Loucy (cell line): ENCODE measurements at regions not wholly inside any gene's neighbourhood (a gene's known extent, or its start where the extent isn't known, plus 50 kb on each side); places are given as distances from the start of the nearest gene placed in this dataset.
"Not testable (repeated sequence)": the region's sequence is repeated elsewhere in the genome, so short reads cannot be mapped to it uniquely, and the experiment has no call there.

Source experiments
- H2AFZ ChIP-seq: fragments of 200-600 bp; sonication (generic); 2 replicates; pipeline ENCODE4 v1.6.0; 2016; ENCODE audit warnings: antibody characterized with exemption, mild to moderate bottlenecking, low read length, moderate library complexity
- H3F3A ChIP-seq: fragments of 200-600 bp; 2 replicates; pipeline ENCODE4 v1.6.0; 2016; ENCODE audit warnings: antibody characterized with exemption, low read depth, mild to moderate bottlenecking
- H3K27me3 ChIP-seq: fragments of 200-600 bp; sonication (generic); 2 replicates; pipeline ENCODE4 v1.6.1; 2014; ENCODE audit warnings: low read length, mild to moderate bottlenecking; ENCODE audit not compliant: insufficient read depth, poor library complexity, severe bottlenecking
- H3K36me3 ChIP-seq: fragments of 200-600 bp; sonication (generic); 2 replicates; pipeline ENCODE4 v1.6.1; 2016; ENCODE audit warnings: low read length; ENCODE audit not compliant: insufficient read depth
- H3K4me1 ChIP-seq: fragments of 200-600 bp; sonication (generic); 2 replicates; pipeline ENCODE4 v1.5.1; 2014; ENCODE audit warnings: low read length, mild to moderate bottlenecking; ENCODE audit not compliant: insufficient read depth, poor library complexity, severe bottlenecking
- H3K4me2 ChIP-seq: fragments of 200-600 bp; sonication (generic); 2 replicates; pipeline ENCODE4 v1.6.0; 2014; ENCODE audit warnings: antibody characterized with exemption, low read length, low read depth, mild to moderate bottlenecking; ENCODE audit not compliant: poor library complexity, severe bottlenecking
- H3K4me3 ChIP-seq: fragments of 200-600 bp; sonication (generic); 2 replicates; pipeline ENCODE4 v1.5.1; 2014; ENCODE audit warnings: low read length, mild to moderate bottlenecking, mixed read lengths; ENCODE audit not compliant: poor library complexity, severe bottlenecking
- H3K79me2 ChIP-seq: fragments of 200-600 bp; sonication (generic); 2 replicates; pipeline ENCODE4 v1.6.1; 2014; ENCODE audit warnings: low read length; ENCODE audit not compliant: insufficient read depth
- H3K9ac ChIP-seq: fragments of 200-600 bp; sonication (generic); 2 replicates; pipeline ENCODE4 v1.6.0; 2014; ENCODE audit warnings: mild to moderate bottlenecking, low read depth, low read length, moderate library complexity; ENCODE audit not compliant: poor library complexity, severe bottlenecking
- H3K9me2 ChIP-seq: fragments of 200-600 bp; sonication (generic); replicated peaks from 2 replicates; pipeline ENCODE4 v1.6.1; 2016; ENCODE audit warnings: low read depth, low read length, mixed read lengths
- H3K9me3 ChIP-seq: fragments of 200-600 bp; sonication (generic); 2 replicates; pipeline ENCODE4 v1.6.1; 2014; ENCODE audit warnings: mild to moderate bottlenecking, antibody characterized with exemption, low read length, low read depth; ENCODE audit not compliant: insufficient read depth
- H4K20me1 ChIP-seq: fragments of 200-600 bp; sonication (generic); 2 replicates; pipeline ENCODE4 v1.6.0; 2014; ENCODE audit warnings: antibody characterized with exemption, low read length, mild to moderate bottlenecking; ENCODE audit not compliant: insufficient read depth, poor library complexity, severe bottlenecking
- CTCF ChIP-seq: fragments of 200-600 bp; sonication (generic); conservative IDR thresholded peaks from 2 replicates; pipeline ENCODE4 v1.5.1; 2014; ENCODE audit warnings: mild to moderate bottlenecking, antibody characterized with exemption, low read length
- EZH2phosphoT487 ChIP-seq: fragments of 200-600 bp; IDR thresholded peaks from 2 replicates; pipeline ENCODE4 v1.6.1; 2018; ENCODE audit warnings: antibody characterized with exemption, mild to moderate bottlenecking, moderate library complexity, borderline replicate concordance

- 0 out of 2 replicates have a peak, but pooled peaks cover 3% of the 10 kb centered on the region for H3F3A ChIP-seq
- no peaks in the 10 kb centered on the region for H3K27me3 ChIP-seq
- no peak overlapping the region for H3K4me3 ChIP-seq
- H4K20me1 ChIP-seq, result no peaks in the 10 kb centered on the region
- no peaks in the 10 kb centered on the region for H3K9me3 ChIP-seq
- H3K4me2 ChIP-seq, result peak overlapping the region; percentile 52
- H2AFZ ChIP-seq, result no peak overlapping the region
- no peaks in the 10 kb centered on the region for H3K79me2 ChIP-seq
- no peaks in the 10 kb centered on the region for H3K9me2 ChIP-seq
- TF ChIP-seq EZH2phosphoT487 (no peak), CTCF (no peak)
- peak overlapping the region; percentile 56 for H3K9ac ChIP-seq
- peaks cover 27% of the 10 kb centered on the region for H3K4me1 ChIP-seq
- no peaks in the 10 kb centered on the region for H3K36me3 ChIP-seq
These were observed 605.1 kb downstream of the BCOR start for GRCh38 chrX:39492497-39493162.

- peaks cover 27% of the 10 kb centered on the region for H3K4me1 ChIP-seq
- no peaks in the 10 kb centered on the region for H3K27me3 ChIP-seq
- no peaks in the 10 kb centered on the region for H3K36me3 ChIP-seq
- TF ChIP-seq CTCF, result no peak
- H3F3A ChIP-seq, result 0 out of 2 replicates have a peak, but pooled peaks cover 3% of the 10 kb centered on the region
- no peaks in the 10 kb centered on the region for H3K9me3 ChIP-seq
- no peaks in the 10 kb centered on the region for H3K9me2 ChIP-seq
- H2AFZ ChIP-seq, result no peak overlapping the region
- no peak overlapping the region for H3K4me3 ChIP-seq
- H3K4me2 ChIP-seq, result no peak overlapping the region
- no peaks in the 10 kb centered on the region for H4K20me1 ChIP-seq
- peak overlapping the region; percentile 56 for H3K9ac ChIP-seq
- H3K79me2 ChIP-seq, result no peaks in the 10 kb centered on the region
These were observed 604.6 kb downstream of the BCOR start for GRCh38 chrX:39493168-39493567.

GRCh38 chrX:39497117-39497516 lies 600.6 kb downstream of the BCOR start:
- not testable (repeated sequence) for H3K9ac ChIP-seq, H3K4me2 ChIP-seq, H2AFZ ChIP-seq

GRCh38 chrX:39497702-39498265 lies 600.0 kb downstream of the BCOR start:
- no peak overlapping the region for H3K4me2 ChIP-seq
- no peaks in the 10 kb centered on the region for H3K79me2 ChIP-seq
- H3K9ac ChIP-seq, result no peak overlapping the region
- no peaks in the 10 kb centered on the region for H3K36me3 ChIP-seq
- H4K20me1 ChIP-seq, result no peaks in the 10 kb centered on the region
- H3K4me3 ChIP-seq, result no peak overlapping the region
- no peaks in the 10 kb centered on the region for H3K9me2 ChIP-seq
- H3K27me3 ChIP-seq, result no peaks in the 10 kb centered on the region
- no peaks in the 10 kb centered on the region for H3F3A ChIP-seq
- TF ChIP-seq EZH2phosphoT487 (no peak), CTCF (no peak)
- peaks cover 6% of the 10 kb centered on the region for H3K4me1 ChIP-seq
- H3K9me3 ChIP-seq, result no peaks in the 10 kb centered on the region
- H2AFZ ChIP-seq, result no peak overlapping the region

More at GRCh38 chrX:39497117-39497516, 600.6 kb downstream of the BCOR start:
- not testable (repeated sequence) for H3F3A ChIP-seq, H3K36me3 ChIP-seq, H3K79me2 ChIP-seq, H3K9me3 ChIP-seq, H3K4me3 ChIP-seq, H3K9me2 ChIP-seq, H4K20me1 ChIP-seq, H3K27me3 ChIP-seq
- H3K4me1 ChIP-seq, result peaks cover 12% of the 10 kb centered on the region
